Breast epithelium (tissue), 3 donors: ENCODE measurements at regions not wholly inside any gene's neighbourhood (a gene's known extent, or its start where the extent isn't known, plus 50 kb on each side); places are given as distances from the start of the nearest gene placed in this dataset.

Experiments
- CTCF ChIP-seq, 3 donors: fragments of 450-650 bp; IDR thresholded peaks; one replicate each; pipeline ENCODE4 v1.5.1; 2016 to 2017; ENCODE audit warnings: antibody characterized with exemption in 3 of 3, mild to moderate bottlenecking in 3 of 3, moderate library complexity in 3 of 3
- POLR2A ChIP-seq: fragments of 450-650 bp; IDR thresholded peaks from one replicate; pipeline ENCODE4 v1.6.1; 2016; ENCODE audit warnings: antibody characterized with exemption, mild to moderate bottlenecking, moderate library complexity
- POLR2AphosphoS5 ChIP-seq, 3 donors: sonication (generic); formaldehyde crosslinking; IDR thresholded peaks; one replicate each; pipeline ENCODE4 v1.6.1; 2017; ENCODE audit warnings: antibody characterized with exemption in 3 of 3

GRCh38 chr2:75959724-75960471, 249.2 kb upstream of the GCFC2 start:
- TF ChIP-seq CTCF (IDR thresholded peaks at IDR 0.05): no peak
- TF ChIP-seq POLR2AphosphoS5 (IDR thresholded peaks at IDR 0.05): no peak
- no peak for TF ChIP-seq POLR2A
